GM19395 (cell line): ENCODE measurements at regions not wholly inside any gene's neighbourhood (a gene's known extent, or its start where the extent isn't known, plus 50 kb on each side); places are given as distances from the start of the nearest gene placed in this dataset.
A peak's percentile ranks its signal among the peaks of the same experiment; 100 is the strongest.

Experiments
- ATAC-seq: cut with Tn5 transposase; IDR thresholded peaks from one replicate; pipeline ENCODE4 v1.9.1; 2021; ENCODE audit warnings: mild to moderate bottlenecking, moderate library complexity; ENCODE audit not compliant: unreplicated experiment

GRCh38 chr6:113511100-113511499, 346.0 kb upstream of the MARCKS start:
- ATAC-seq: no peak

GRCh38 chr6:113512576-113512975, 344.6 kb upstream of the MARCKS start:
- no peak for ATAC-seq

GRCh38 chr6:113513086-113513485, 344.1 kb upstream of the MARCKS start:
- ATAC-seq: no peak

GRCh38 chr6:113522376-113522775, 334.8 kb upstream of the MARCKS start:
- ATAC-seq: no peak

- ATAC-seq: no peak
Observed at GRCh38 chr6:113524826-113525225, 332.3 kb upstream of the MARCKS start.

- ATAC-seq: no peak
Observed at GRCh38 chr6:113526553-113526952, 330.6 kb upstream of the MARCKS start.

- ATAC-seq: no peak
Observed at GRCh38 chr6:113526995-113527394, 330.1 kb upstream of the MARCKS start.

GRCh38 chr6:113528111-113528510, 329.0 kb upstream of the MARCKS start:
- ATAC-seq: no peak

GRCh38 chr6:113529196-113529595, 327.9 kb upstream of the MARCKS start:
- no peak for ATAC-seq

GRCh38 chr6:113529879-113530278, 327.3 kb upstream of the MARCKS start:
- ATAC-seq: no peak

GRCh38 chr6:113530769-113531168, 326.4 kb upstream of the MARCKS start:
- no peak for ATAC-seq

GRCh38 chr6:113539202-113539601, 317.9 kb upstream of the MARCKS start:
- ATAC-seq: no peak

GRCh38 chr6:113539623-113540022, 317.5 kb upstream of the MARCKS start:
- ATAC-seq: no peak

GRCh38 chr6:113540466-113540865, 316.7 kb upstream of the MARCKS start:
- ATAC-seq: no peak

GRCh38 chr6:113551168-113551567, 306.0 kb upstream of the MARCKS start:
- no peak for ATAC-seq

- no peak for ATAC-seq
Observed at GRCh38 chr6:113556775-113557174, 300.4 kb upstream of the MARCKS start.

- no peak for ATAC-seq
Observed at GRCh38 chr6:113558431-113558830, 298.7 kb upstream of the MARCKS start.

- ATAC-seq: no peak
Observed at GRCh38 chr6:113558966-113559365, 298.2 kb upstream of the MARCKS start.

GRCh38 chr6:113560376-113560775, 296.8 kb upstream of the MARCKS start:
- no peak for ATAC-seq

GRCh38 chr6:113560908-113561307, 296.2 kb upstream of the MARCKS start:
- no peak for ATAC-seq

GRCh38 chr6:113562248-113562647, 294.9 kb upstream of the MARCKS start:
- ATAC-seq: peak; percentile 60

- peak; percentile 77 for ATAC-seq
Observed at GRCh38 chr6:113564371-113565171, 292.6 kb upstream of the MARCKS start.

- no peak for ATAC-seq
Observed at GRCh38 chr6:113565306-113565705, 291.8 kb upstream of the MARCKS start.
